Hematopoietic multipotent progenitor cell treated with erythropoietin and hydrocortisone succinate and interleukin-3 and kit ligand, for 4 days (in vitro differentiated cells): ENCODE measurements at regions not wholly inside any gene's neighbourhood (a gene's known extent, or its start where the extent isn't known, plus 50 kb on each side); places are given as distances from the start of the nearest gene placed in this dataset.
"Not testable (repeated sequence)": the region's sequence is repeated elsewhere in the genome, so short reads cannot be mapped to it uniquely, and the experiment has no call there.

ENCODE experiments used
- DNase-seq: peaks from one replicate; pipeline ENCODE4 v3.0.0-alpha.2; 2015

DNA sequence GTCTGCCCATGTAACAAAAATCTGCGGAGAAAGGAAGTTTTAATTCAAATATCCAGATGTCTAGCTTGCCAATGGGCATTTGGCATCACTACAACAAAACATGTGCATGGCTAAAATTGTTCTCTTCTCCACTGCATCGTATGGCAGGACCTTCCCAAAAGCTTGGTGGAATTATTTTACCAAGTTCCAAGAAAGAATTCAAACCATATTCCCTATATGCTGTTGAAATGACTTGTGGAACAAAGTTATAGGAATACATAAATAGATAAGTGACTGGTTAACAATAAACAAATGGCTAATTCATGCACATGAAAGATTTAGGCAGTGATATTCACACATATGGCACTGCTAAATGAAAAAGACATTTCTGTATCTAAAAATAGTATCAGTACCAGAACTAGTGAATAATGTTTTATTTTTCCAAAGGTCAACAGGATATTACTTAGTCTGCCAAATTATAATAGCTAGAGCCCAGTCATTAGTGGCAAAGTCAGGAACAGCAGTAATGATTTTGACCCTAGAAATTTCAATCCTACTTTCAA, 425.4 kb upstream of the VRK2 start:
- no peak for DNase-seq

DNA sequence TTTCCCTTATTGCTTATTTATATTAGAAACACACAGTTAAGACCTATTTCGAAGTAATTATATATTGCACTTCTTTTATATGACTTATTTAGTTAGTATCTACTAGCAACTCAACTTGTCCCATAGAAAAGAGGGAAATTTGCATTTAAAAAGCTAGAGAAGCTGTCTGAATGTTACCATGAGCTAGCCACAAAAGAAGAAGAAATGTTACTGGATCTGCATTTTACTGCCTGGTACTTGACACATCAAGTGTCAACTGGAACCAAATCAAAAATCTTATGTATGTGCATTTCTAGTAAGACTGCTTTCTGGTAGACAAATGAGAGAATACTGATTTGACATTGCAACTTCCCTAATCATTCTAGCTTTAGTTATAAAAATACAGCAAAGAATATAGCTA, 424.6 kb upstream of the VRK2 start:
- DNase-seq = no peak

DNA sequence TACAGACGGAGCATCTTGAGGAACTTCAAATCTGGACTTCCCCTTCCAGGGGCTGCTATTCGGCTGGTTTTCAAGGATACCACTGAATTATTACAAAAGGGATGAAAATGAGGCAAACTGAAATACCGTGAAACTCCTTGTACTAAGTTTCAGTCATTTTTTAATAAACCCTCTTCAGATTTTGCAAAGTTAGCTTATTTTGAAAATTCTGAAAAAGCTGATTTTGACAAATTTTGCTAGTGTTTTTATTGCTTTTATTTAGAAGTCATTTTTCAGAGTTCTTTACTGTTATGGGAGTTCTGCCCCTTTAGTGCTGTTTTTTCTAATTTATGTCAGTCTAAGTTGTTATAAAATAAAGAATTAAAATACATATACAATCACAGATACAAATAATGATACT, 390.4 kb upstream of the VRK2 start:
- no peak for DNase-seq

DNA sequence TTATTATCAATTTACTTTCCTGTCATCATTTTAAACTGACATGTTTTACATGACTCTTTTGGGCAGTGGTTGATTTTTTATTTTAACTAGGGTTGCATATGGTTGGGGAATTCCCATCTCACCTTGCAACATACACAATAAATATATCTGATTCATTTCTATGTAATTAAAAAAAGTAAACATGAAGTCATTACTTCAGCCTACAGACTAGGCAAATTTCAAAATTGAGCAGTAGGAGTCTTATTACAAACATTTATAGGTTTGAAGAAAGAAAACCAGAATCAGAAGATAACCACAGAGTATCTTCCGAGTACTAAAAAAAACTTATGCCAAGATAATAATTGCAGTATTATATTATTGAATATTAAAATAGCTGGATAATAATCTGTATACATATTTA, 377.0 kb upstream of the VRK2 start:
- no peak for DNase-seq

DNA sequence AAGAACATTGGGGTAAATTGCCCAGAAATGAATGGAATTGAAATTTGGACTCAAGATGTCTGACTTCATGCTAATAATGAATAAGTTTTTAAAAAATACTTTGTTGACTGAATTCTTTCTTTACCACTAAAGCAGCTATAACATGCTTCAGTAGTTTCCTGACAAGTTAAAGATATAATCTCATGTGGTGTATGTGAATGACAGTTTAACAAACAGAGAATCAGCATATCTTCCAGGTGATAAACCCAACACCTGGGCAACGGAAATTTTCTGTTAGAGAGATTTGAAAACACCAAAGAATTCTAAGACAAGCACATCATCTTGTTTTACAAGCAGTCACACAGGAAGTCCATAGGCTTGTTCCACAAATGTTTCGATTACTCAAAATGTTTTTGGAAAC, 372.6 kb upstream of the VRK2 start:
- DNase-seq = no peak

DNA sequence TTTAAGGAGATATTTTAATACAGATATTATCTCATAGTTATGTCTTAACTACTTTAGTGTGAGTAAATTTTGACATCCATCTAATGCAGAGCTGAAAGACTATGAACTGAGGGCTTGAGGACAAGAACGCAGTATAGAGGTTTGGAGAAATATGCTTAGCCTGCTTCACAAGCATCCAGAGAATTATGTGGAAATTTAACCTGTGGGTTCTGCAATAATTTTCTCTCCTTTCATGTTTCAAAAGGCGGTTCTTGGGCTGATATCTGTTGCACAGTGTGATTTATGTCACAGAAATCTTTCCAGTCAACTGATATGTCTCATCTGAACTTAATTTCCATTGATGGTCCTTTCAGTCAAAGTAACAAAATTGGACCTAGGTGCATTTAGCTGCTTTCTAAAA, 371.9 kb upstream of the VRK2 start:
- no peak for DNase-seq

DNA sequence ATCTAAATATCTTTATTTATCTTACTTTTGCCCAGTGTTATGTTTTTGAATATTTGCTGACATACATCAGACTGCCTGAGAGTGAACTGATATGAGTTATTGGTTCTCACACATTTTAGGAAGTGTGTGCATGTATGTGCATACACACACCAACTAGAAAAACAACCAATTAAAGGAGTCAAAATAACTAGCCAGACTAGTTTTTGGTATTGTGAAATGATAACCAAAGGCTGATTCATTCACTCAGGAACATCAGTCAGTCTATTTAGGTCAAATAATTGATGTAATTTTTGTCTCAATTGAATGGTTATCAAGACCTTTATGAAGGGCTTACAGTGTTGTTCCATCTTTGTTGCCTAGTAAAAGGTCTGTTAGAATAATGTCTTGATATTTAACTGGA, 369.3 kb upstream of the VRK2 start:
- DNase-seq = no peak

DNA sequence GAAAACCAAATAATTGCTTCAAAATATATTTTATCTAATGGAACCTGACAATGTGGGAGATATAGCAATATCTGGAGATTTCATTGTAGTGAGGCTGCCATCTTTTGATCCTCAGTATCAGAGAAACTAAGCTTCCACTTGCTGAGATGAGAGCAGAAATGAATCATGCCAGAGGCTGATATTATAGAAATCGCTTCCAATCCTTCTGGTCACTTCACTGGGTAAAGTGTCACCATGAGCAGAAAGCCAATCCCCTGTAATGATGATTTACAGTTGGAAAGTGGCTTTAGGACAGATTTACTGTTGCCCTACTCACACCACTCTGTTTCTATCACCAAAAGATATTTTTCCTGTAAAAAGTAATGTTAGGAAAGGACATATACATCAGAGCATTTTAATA, 365.0 kb upstream of the VRK2 start:
- DNase-seq = no peak

DNA sequence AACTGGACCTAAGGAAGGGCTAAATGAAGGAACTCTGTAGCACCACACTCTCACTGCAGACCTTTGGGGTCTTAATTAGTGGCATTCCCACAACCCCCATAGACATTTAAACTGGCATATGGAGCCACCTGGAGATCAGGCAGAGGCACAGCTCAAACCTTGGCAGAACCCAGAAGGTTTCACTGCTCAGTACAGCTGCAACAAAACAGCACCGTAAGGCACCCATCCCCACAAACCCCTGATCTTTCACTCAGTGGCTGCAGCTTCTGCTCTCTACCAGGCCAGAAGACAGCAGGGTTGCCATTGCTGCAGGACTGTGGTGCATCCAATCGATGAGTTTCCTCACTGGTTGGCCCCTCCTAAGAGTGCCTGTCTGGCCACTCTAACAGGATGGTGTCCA, 361.6 kb upstream of the VRK2 start:
- DNase-seq = no peak

DNA sequence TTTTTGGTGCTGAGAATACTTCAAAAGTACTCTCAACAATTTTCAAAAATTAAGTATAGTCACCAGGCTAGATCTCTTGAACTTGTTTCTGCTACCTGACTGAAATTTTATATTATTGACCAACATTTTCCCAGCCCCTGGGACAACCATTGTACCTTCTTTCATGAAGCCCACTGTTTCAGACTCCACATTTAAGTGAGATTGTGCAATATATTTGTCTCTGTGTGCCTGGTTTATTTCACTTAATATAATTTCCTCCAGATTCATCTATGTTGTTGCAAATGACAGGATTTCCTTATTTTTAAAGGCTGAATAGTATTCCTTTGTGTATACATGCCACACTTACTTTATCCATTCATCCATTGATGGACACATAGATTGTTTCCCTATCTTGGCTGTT, 354.2 kb upstream of the VRK2 start:
- DNase-seq = no peak

DNA sequence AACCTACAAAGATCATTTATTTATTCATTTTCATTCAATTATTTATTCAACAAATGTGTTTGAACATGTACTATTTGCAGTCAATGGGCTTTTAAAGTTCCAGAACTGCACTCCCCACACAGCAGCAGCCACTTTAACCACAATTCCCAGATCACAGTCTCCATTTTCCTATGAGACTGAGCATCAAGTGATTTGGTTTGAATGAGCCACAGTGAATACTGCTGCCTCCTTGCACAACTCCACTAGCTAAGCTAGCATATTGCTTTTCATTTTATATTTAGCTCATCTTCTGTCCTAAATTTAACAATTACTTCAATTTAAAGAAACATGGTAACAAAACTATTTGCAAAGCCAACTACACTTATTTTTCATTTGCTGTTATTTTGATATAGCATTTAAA, 353.4 kb upstream of the VRK2 start:
- no peak for DNase-seq

DNA sequence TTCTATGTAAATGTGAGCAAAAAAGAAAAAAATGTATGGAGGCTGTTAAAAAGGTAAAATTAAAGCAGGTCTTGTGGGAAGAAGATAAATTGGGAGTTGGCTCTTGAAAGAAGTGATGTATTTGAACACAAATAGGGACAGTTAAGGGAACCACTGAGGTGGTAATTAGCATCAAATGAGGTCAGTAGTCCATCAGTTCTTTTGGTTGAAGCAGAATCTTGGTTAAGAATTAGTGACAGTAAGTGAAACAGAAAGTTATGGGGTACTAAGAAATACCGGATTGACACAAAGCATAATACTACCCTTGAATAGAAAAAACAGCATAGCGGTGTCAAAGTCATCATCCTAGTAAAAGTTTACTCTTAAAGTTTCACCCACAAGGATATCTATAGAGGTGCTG, 352.6 kb upstream of the VRK2 start:
- no peak for DNase-seq

DNA sequence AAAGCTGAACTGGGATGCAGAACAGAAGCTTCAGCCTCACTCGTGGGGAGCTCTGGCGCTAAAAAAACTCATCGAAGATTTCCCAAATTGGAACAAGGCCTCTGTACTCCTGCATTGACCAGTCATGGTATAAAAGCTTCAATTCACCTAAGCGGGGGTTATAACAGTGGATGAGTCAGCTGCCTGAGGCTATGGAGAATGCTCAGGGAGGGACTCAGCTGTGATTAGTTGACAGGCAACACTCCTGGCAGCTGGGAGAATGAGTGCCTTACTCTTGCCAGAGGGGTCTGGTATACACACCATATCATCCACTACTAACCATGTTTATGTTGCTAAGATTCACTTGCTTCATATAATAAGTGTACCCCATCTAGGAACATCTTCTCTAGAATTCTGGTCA, 350.6 kb upstream of the VRK2 start:
- no peak for DNase-seq

DNA sequence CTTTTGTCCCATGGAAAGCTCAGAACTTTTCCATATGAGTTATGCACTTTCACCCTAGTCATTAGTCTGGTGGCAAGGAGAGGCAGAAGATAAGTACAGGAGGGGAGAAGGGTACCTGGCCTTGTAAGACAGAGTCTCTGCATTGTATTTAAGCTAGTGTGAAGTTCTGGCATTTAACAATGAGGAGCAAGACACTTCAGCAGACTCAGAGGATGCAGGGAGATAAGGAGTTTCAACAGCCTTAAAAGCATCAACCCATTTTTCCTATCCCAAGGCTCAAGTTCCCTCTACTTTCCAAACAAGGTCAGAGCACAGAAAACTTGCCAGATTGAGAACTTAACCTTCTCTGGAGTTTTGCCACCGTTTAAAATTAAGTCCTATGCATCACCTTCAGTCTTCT, 348.2 kb upstream of the VRK2 start:
- DNase-seq = no peak

DNA sequence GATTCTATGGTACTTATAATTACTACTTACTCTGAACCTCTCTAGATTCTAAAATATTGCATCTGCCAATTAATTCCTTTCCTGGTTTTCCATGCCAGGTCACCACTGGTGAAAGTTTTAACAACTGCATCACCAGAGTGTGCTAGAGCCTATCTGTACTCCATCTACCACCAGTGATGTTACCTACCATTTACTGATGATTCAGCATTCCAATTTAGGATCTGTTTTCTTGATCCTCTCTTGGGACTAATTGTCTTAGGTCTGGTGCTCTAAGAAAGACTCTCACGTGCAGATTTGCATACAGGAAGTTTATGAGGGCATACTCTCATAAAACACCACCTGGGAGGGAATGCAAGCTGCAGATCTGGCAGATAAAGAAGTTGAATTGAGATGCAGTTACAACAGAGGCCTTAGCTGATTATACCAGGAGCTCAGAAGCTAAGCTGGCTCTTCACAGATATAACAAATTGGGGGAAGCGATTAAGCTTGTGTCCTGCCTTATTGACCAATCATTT, 347.6 kb upstream of the VRK2 start:
- peak; percentile 13 for DNase-seq

DNA sequence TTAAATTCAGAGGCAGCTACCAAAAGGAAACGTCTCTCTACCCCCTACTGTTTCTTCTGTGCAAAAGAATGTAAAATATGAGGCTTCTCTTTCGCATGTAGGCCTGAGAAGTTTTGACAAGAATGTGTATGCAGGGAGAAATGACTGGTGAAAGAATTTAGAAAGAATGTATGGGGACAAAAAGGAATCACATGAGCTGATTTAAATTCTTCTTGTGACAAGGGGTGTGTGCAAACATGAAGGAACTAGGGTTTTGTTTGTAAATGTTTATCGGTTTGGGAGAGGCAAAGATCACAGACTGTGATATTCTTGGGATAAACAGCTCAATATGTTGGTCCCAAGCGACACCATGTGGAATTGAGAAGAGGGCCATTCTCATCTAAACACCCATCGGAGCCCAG, 345.2 kb upstream of the VRK2 start:
- DNase-seq = no peak

DNA sequence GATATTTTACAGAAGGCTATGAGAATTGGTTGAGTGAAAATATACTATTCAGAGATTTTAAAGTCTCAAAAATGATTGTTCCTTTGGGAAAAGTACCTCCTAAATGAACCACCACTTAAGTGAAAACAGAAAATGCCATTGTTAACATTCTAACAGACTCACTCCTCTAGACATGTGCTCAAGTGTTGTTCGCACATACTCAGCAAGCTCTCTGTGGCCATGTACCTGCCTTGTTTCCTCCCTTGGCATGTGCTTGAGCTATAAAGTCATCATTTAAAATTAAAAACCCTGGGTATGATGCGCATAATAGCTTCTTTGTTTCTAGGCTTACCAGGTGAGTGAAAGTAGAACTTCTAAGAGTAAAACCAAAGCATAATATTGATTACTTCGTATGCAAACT, 343.2 kb upstream of the VRK2 start:
- no peak for DNase-seq

DNA sequence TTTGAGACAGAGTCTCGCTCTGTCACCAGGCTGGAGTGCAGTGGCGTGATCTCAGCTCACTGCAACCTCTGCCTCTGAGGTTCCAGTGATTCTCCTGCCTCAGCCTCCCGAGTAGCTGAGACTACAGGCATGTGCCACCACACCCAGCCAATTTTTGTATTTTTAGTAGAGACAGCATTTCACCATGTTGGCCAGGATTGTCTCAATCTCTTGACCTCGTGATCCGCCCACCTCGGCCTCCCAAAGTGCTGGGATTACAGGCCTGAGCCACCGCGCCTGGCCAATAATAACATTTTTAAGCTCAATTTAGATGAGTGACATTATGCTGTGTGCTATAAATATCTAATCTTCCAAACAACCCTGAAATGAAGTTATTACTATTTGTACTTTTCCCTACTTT, 338.8 kb upstream of the VRK2 start:
- DNase-seq = not testable (repeated sequence)

DNA sequence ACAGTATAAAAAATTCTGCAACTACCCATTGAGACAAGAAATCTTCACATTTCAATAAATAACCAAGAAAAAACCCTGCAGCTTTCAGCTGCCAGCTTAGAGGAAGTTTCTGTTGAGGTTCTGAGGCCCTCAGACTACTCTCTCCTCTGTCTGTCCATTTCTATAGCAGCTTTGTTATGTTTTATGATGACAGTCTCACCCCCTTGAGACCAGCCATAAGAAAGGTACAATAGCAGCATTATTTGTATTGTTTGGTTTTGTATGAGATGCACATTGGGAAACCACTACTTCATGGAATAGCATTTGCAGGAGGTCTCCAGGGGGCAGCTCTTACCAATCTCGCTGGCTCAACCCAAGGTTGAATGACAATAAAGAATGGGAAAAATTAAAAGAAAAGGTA, 334.6 kb upstream of the VRK2 start:
- no peak for DNase-seq

DNA sequence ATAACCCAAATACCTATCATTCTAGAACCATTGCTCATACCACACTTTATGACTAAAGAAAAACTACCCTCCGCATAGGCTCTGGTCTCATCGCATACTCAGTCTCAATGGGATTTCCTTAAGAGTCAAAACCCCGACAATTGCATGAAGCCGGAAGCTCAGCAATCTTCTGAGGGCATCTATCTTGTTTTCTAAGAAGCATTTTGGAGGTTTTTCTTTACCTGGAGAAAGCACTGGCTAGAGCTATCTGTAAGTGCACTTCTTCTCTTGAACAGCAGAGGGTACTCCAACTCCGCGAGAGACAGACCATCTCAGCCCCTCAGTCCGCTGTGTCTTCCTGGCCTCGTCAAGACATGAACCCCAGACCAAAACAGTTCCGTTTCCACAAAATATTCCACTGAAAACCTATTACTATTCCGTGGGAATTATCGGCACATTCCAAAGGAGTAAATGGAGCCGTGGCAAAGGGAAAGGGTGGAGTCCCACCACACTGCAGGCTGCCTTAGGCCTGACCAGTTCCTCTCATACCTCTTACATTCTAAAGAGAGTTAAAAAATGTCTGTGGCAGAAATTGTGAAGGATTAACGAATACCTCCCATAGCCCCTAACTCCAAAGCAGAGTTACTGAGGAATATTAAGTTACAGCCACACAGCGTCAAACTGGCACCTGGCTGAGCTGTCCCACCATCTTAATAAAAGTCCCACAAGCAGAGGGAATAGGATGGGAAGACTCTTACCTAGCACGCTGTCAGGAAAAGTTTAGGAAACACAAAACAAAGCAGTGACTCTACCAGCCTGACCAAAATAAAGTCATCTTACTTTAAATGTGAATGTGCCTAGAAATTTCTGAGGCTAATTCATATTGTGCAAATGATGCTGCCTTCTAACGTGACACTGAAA, 325.6 kb upstream of the VRK2 start:
- DNase-seq = peak; percentile 85

DNA sequence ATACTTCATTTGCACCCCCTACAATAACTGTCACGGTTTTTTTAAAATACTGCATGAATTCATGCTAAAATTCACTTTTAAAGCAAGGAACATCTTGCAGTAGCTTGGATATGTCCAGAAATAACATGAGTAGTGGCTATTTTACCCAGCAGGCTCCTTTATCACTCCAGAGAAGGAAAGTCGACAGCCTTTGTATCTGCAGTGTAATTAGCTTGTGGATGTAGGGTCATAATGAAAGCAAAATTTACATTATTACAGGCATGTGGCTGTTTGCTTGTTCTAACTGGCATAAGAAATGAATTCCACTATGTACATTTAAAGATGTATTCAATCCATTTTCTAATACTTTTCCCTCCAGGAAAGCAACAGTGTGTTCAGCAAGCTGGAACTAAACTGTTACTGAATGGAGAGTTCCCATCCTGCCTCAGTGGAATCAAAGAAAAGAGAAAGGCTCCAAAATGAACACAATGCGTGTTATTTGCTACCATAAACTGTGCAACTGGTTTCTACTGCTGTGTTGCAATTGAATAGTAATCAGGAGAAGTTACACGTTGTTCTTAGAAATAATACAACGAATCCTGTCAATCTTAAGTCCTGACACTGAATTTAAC, 321.2 kb upstream of the VRK2 start:
- no peak for DNase-seq

DNA sequence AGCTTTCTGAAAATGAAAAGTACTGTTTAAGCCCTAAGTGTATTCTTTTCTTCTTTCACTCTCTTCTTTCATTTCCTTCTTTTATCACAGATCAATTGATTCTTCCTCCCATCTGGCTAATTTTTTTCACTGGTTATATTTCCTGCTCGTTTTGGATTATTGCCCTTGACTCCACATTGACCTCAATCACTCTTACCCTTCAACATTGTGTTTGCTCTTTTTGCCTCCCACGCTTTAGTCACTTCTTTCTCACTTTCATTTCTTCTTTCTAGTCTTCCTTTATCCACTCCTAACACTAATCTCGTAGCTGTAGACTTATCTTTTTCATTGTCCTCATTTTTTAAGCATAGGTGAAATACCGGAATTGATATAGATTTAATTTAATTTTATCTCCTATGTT, 320.3 kb upstream of the VRK2 start:
- no peak for DNase-seq

DNA sequence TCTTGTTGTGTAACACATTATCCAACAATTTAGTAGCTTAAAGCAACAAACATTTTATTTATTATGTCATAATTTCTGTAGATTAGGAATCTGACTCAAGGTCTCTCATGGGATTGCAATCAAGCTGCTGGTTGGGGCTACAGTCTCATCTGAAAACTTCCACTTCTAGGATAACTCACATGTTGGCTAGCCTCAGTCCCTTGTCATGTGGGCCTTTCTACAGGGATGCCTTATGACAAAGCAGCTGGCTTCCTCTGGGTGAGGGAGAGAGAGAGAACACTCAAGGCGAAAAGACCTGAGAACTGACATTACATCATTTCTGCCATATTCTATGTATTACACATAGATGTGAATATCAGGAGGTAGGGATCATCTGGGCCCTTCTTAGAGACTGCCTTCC, 317.9 kb upstream of the VRK2 start:
- DNase-seq = no peak

DNA sequence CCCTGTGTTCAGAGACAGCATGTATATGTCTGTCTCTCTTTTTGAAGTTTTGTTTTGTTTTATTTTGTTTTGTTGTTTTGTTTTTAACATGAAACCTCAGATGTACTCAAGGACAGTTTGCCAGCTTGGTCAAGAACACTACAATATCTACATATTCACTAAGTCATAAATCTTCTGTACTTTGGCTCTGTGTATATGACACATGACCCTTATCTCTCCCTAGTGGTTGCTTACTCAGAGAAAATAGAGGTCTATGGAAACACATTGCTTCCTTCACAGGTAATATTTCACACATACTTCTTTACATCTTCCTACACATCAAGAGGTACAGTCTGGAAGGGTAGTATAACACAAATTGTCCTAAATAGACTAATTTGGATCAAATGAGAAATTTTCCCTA, 312.6 kb upstream of the VRK2 start:
- no peak for DNase-seq
